Head of caudate nucleus (tissue), 42 donors: ENCODE measurements at regions not wholly inside any gene's neighbourhood (a gene's known extent, or its start where the extent isn't known, plus 50 kb on each side); places are given as distances from the start of the nearest gene placed in this dataset.
"Not testable (repeated sequence)": the region's sequence is repeated elsewhere in the genome, so short reads cannot be mapped to it uniquely, and the experiment has no call there.

Experiments
- DNase-seq, 42 donors: peaks; one replicate each; pipeline versions ENCODE4 v3.0.0 to v3.0.0-alpha.2; 2020 to 2021; ENCODE audit warnings: mixed read lengths in 7 of 42
- intact Hi-C: fragments of 100-400 bp; cut with DNase I; formaldehyde crosslinking; loops from one replicate; pipeline ENCODE4 v1.15.0; 2022

DNA sequence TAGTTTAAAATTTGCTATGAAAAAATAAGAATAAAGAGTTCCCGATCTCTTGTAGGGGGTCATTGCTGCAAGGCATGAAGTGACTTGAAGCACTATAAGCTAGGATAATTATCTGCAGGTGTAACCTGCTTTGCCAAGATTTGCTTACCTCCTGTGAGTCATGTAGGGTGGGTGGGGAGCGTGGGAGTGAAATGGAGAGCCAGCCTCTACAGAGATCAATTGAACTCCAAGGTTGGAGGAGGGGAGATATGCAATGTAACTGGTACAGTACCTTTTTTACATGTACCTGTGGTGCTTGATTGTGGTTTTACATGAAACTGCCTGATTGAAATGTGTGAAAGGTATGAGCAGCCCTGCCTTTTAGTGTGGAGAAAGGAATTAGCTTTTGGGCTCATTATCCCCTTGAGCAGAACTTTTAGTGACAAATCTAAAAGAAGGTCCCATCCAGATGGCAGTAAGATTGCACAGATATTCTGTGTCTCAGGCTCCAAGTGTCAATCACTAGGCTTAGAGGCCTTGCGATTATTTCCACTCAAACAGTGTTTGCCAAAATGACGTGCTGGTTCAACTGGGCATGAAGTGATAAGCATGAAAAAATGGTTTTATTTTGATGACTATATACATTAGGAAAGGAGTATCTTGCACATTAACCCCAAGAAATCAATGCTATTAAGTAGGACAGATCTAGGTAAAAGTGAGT, 138.6 kb upstream of the GRB10 start:
- DNase-seq = peak in 41 of 42 donors; percentile 31 to 92 (median 65)
- intact Hi-C loops = no loop called here

DNA sequence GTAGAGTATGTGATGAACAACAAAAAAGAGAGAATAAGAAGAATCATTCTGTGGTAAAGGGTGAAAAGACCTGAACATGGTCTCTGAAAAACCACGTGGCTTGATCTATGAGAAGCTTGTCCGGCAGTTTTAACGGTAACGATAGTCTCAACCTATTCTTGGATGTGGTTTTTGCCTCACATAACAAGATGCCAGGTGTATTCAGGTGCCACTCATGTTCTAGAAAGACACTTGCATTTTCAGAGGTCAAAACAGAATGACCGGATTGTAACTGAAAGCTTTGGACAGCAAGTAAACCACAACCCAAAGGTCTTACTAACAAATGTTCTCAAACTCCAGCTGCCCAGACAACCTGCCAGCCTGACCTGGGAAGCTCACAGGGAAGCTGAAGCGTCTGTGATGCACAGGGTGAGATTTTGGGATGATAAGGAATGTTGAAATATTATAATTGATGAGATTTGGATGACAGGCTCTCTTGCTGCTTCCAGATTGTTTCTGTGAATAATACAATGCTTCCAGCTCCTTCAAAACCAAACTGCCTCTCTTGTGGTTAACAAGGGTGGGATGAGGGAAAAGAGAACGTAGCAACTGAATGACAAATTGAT, 137.4 kb upstream of the GRB10 start:
- DNase-seq = no peak
- intact Hi-C loops = no loop called here

DNA sequence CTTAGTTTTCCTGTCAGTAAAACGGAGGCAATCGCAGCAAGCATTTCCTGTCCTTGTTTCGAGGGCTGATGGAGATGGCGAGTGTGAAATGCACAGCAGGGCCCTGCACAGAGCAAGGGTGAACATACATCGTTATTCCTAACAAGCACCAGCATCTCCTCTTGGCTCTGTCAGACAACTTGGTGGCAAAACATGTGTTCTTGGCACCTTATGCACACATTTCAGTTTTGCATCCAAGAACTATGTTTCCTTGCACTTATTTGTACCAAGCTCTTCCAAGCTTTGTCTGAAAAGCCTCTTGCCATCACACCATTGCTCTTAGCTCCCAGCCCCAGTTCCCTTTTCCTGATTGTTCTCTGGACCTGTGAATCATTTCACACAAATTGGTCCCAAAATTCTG, 132.9 kb upstream of the GRB10 start:
- intact Hi-C loops = no loop called here
- no peak for DNase-seq

DNA sequence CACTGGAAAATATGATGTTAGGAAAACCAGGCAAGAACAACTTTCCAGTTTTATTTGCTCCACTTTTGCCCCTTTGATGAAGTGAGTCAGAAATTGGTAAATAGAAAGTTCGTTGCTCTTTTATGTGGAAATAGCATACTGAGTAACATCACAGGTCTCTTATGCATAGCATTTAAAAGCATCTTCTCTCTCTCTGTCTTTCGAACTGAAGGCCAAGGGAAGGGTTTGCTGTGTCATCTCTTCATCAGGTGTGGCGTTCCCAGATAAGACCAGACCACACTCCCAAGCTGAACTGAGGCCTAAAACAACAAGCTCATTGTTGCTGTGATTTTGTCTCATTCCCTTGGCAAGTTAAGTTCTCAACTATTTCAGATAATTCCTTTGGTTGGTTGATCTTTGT, 131.8 kb upstream of the GRB10 start:
- DNase-seq = no peak
- intact Hi-C loops = no loop called here

DNA sequence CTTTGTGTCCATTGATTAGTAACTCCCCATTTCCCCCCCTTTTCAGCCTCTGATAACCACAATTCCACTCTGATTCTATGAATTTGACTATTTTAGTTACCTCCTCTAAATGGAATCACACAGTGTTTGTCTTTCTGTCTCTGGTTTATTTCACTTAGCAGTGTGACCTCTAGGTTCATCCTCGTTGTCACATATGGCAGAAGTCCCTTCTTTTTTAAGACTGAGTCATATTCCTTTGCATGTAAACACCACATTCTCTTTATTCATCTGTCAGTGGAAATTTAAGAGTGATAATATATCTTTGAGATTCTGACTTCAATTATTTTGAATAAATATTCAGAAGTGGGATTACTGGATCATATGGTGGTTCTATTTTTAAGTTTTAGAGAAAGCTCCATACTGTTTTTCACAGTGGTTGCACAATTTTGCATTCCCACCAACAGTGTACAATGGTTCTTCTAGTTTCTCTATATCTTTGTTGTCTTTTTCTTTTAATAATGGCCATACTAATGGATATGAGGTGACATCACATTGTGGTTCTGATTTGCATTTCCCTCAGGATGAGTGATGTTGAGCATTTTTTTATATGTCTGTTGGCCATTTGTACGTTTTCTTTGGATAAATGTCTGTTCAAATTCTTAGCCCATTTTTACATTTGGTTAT, 126.1 kb upstream of the GRB10 start:
- intact Hi-C loops = no loop called here
- DNase-seq = no peak

DNA sequence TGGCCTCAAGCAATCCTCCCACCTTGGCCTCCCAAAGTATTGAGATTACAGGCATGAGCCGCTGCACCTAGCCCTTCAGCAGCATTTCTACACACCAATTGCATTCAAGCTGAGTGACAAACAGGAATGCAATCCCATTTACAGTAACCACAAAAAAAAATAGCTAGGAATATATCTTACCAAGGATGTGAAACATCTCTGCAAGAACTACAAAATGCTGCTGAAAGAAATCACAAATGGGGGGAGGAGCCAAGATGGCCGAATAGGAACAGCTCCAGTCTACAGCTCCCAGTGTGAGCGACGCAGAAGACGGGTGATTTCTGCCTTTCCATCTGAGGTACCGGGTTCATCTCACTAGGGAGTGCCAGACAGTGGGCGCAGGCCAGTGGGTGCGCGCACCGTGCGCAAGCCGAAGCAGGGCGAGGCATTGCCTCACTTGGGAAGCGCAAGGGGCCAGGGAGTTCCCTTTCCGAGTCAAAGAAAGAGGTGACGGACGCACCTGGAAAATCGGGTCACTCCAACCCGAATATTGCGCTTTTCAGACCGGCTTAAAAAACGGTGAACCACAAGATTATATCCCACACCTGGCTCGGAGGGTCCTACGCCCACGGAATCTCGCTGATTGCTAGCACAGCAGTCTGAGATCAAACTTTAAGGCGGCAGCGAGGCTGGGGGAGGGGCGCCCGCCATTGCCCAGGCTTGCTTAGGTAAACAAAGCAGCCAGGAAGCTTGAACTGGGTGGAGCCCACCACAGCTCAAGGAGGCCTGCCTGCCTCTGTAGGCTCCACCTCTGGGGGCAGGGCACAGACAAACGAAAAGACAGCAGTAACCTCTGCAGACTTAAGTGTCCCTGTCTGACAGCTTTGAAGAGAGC, 116.1 kb upstream of the GRB10 start:
- DNase-seq, intact Hi-C loops: not testable (repeated sequence)

DNA sequence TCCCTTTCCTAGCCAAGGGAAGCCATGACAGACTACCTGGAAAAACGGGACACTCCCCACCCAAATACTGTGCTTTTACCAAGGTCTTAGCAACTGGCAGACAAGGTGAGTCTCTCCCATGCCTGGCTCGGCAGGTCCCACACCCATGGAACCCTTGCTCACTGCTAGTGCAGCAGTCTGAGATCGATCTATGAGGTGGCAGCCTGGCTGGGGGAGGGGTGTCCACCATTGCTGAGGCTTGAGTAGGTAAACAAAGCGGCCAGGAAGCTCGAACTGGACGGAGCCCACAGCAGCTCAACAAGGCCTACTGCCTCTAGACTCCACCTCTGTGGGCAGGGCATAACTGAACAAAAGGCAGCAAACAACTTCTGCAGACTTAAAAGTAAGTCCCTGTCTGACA, 104.4 kb upstream of the GRB10 start:
- intact Hi-C loops, DNase-seq: not testable (repeated sequence)

DNA sequence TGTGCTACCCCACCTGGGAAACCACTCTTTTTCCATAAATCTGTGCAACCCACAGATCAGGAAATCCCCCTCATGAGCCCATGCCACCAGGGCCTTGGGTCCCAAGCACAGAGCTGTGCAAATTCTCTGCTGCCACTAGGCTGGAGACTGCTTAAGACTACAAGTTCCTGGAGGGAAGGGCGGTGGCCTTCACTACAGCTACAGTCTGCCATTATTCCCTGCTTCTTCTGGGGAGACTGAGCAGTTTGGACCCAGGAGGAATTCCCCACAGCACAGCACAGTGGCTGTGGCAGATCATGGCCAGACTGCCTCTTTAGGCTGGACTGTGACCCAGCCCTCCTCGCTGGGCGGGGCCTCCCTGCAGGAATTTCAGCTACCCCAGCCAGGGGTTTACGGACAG, 89.7 kb upstream of the GRB10 start:
- intact Hi-C loops = no loop called here
- no peak for DNase-seq

DNA sequence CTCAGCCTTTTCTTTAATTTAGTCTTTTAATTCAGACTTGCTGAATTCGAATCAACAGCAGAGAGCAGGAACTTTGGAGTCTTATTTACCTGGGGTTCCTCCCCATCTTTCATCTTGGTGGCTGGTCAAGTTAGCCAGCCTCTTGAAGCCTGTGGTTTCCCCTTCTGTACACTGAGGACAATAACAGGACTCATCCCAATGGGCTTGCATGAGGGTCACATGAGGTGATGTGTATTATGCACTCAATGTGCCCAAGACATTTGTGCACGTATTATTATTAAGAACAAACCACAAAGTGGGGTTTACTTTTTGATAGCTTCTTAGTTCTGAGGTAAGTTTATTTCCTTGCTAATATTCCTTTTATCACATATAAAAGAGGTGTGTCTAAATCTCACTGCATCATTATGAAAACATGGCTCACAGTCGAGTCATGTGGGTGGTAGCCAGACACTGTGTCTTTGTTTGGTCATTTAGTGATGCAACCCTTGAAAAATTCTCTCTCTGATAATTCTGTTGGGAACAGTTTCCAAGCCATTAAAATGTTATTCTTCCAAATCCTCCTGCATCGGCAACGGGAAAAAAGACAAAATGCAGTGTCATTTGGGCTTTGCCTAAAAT, 86.5 kb upstream of the GRB10 start:
- DNase-seq = peak in 23 of 42 donors; percentile 22 to 80 (median 38)
- intact Hi-C loops = no loop called here

DNA sequence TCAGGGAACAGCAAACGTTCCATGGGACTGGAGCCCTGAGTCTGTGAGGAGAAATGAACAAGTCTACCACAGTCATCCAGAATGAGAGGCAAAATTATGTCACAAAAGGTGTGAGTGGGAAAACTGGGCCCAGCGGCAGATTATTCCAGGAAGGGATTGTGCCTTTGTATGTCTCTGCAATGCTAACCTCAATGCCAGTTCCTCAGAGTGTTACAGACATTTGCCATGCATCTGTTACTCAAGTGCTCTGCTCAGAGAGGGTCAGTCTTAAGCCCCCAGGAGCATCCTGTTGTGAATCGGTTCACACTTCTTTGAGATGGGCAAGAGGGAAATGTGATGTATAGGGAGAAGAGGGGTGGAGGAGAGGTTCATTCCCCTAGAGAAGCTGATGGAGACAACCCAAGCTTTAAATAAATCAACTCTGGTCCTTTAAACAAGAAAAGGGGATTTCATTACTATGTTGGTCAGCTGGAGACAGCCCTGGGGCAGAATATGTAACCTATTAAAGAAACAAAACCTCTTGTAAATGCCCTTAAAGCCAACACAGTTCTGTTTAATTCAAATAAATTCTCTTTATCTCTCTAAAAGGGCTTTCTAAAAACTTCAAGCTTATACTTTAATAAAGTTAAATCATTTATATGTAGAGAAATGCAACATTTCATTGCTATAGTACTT, 85.9 kb upstream of the GRB10 start:
- DNase-seq = no peak
- intact Hi-C loops = no loop called here

DNA sequence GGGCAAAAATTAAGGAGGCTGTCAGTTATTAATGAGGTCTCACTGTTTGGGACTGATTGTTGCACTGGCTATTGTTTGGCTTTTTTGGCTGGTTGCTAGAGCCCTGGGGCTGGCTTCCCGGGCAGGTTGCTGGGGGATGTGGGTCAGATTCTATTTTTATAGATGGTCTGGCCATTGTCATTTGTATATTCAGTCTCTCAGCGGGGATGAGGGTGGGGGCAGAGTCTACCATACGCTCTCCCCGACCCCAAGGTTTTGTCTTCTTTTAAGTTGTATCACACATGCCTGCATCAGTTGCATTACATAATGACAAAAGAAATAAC, 84.3 kb upstream of the GRB10 start:
- no peak for DNase-seq
- intact Hi-C loops = no loop called here

DNA sequence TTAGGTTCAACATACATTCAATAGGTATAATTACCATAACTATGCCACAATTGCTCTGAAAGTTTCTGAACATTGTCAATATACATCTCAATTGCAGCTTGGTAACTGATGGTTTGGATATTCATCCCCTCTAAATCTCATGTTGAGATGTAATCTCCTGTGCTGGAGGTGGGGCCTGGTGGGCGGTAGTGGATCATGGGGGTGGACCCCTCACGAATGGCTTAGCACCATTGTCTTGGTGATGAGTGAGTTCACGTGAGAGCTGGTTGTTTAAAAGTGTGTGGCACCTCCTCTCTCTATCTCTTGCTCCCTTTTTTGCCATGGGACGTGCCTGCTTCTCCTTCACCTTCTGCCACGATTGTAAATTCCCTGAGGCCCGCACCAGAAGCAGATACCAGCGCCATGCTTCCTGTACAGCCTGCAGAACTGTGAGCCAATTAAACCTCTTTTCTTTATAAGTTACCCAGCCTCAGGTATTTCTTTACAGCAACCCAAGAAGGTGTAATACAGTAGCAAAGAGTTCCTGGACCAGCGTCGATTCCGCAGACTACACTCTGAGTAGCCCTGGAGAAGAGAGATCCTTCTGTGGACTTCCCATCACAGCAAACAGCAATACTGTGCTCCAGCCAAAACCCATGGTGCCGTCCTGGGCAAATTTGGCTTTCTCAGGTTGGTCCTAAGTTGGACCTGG, 83.8 kb upstream of the GRB10 start:
- DNase-seq = peak in 1 of 42 donors; percentile 33
- intact Hi-C loops = no loop called here

DNA sequence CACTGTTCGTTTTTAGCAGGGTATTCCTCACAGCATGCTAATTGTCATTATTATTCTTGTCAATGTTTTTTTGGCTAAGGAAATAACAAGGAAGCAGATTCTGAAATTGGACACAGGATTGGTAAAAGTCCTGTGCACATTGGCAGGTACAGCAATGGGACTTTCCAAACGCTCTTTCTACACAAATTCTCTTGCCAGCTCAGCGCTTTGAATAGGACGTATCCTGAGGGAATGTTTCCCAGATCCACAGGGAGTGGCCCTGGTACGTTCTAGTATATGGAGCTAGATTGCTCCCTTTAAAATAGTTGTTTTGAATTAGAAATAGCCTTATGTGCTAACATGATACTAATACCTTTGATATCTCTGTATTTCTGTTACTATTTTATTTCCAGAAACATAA, 82.8 kb upstream of the GRB10 start:
- intact Hi-C loops = no loop called here
- no peak for DNase-seq

DNA sequence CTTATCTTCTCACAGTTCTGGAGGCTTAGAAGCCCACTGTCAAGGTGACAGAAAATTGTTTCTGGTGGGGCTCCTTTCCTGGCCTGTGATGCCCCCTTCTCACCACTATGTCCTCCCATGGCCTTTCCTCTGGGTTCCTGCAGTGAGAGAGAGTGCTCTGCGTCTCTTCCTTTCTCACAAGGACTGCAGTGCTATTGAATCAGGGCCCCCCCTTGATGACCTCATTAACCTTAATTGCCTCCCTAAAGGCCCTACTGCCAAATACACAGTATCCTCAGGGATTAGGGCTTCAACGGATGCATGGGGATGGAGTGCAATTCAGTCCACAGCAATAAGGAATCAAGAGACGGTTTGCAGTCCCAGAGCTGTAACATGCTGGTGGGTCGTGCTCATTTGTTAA, 82.0 kb upstream of the GRB10 start:
- DNase-seq = no peak
- intact Hi-C loops = no loop called here

DNA sequence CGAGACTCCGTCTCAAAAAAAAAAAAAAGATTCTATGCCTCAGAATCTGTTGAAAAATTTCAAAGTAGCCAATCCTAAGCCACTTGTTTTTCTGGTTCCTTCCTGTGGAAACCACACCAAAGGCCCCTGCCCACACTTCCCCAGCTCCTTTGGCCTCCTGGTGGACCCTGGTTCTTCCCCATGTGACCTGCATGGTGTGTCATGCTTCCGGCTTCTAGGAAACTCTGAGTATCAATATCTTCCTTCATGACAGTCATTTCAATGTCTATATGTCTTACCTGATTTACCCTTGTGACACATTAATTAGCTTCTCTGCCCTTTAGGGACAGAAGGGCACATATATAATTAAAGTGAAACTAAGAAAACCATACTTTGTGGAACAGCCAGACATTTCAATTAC, 80.4 kb upstream of the GRB10 start:
- peak in 1 of 42 donors; percentile 25 for DNase-seq
- intact Hi-C loops = no loop called here

DNA sequence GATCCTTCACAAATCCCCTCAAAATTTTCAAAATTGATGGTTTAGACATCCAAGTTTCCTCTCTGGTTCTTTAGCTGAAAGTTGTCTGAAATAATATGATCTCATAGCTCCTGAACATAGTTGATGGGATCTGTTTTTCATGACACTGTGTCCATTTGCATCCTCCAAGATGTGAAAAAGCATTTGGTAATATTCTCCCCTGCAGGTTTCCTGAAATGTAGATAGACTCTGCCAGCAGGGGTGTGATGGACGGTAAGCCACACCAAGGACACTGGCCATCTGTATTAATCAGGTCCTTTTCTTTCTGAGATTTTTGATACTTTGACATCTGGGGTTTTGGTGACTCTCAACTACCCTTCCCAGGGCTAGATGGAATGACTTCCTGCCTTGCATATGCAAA, 79.6 kb upstream of the GRB10 start:
- DNase-seq = peak in 1 of 42 donors; percentile 18
- intact Hi-C loops = no loop called here

DNA sequence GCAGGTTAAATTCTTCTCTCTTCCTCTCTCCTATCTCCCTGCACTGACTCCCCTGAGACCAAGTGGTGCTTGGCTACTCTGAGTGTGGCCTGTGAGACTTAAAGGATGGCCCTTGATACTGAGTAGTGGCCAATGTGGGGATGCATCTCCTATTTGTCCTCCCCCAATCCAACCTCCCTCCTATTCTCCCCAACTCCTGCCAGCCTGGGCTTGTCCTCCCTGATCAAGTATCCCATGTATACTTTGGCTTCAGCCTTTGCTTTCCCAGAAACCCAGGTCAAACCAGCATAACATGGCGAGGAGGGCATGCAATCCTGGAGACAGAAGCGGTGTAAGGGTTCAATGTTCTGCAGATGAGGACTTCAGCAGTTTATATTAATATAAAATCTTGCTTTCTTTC, 77.9 kb upstream of the GRB10 start:
- DNase-seq = no peak
- intact Hi-C loops = no loop called here

DNA sequence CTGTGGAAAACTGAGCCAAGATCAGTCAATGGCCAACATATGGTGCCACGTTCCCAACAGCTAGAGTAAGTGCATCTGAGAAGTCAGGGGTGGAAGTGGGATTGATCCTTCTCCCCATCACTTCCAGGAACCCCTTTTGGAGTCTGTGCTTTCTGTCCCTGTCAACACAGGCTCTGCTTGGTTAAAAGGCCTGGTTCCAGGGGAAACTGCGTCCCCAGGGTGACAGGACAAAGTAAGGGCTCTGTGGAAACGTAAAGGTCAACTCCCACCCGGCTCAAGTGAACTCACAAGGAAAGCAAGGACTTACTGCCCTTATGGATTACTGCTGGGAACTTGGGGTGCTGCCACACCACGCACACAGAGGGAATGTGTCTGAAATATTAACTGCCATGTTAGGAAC, 77.5 kb upstream of the GRB10 start:
- intact Hi-C loops = no loop called here
- peak in 1 of 42 donors; percentile 33 for DNase-seq
